Femur (tissue), 1 donor: ENCODE measurements at regions not wholly inside any gene's neighbourhood (a gene's known extent, or its start where the extent isn't known, plus 50 kb on each side); places are given as distances from the start of the nearest gene placed in this dataset.

Experiments used
- DNase-seq: peaks from one replicate; pipeline ENCODE4 v3.0.0-alpha.2; 2017

DNA sequence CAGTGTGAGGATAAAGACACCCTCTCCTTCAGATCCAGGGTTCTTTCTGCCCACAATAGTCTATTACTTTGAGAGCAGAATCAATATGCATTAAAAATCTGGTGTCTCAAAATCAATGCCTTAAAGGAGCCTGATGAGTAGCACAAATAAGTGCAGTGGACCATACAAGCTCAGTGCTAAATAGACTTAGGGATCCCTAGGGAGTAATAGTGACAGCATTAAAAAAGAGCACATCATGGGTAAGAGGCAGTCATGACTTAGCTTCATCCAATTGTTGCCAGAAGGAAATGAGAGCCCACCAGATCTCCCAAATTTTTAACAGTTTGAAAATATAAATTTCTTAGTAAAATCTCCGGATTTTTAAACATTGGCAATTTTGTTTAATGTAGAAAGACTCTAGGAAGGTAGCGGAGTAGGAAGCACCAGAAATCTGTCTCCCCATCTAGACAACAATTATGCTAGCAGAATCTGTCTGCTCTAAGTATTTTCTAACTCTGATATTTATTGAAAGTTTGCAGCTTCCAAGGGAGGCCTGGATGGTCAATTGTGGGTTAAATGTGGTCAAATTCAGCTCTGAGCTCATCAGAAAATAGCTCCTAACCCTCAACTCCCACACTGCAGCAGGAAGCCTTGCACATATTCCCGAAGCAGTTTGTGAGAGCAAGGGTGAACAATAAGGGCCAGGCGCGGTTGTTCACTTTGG is 443.9 kb downstream of the TLE1 start:
- no peak for DNase-seq

GRCh38 chr9:81244631-81245030 is 444.7 kb downstream of the TLE1 start:
- no peak for DNase-seq

- DNase-seq = no peak
Measured at GRCh38 chr9:81242866-81243265, 446.5 kb downstream of the TLE1 start.

DNA sequence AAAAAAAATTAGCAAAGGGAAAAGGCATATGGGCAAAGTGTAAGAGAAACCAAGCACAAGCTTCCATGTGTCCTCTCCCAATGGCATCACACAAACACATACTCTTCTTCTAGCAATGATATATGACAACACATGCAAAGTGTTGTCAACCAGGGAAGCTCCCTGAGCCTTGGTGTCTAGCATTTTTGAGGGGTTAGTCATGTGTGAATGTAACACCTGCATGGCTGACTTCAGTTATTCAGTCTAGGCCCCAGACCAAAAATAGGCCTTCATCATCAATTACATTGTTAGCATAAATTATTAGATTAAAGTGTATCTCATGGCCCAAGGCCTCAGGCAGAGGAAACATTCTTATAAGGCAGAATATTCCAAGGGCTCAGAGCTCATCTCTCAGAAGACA is 450.0 kb downstream of the TLE1 start:
- DNase-seq = no peak

DNA sequence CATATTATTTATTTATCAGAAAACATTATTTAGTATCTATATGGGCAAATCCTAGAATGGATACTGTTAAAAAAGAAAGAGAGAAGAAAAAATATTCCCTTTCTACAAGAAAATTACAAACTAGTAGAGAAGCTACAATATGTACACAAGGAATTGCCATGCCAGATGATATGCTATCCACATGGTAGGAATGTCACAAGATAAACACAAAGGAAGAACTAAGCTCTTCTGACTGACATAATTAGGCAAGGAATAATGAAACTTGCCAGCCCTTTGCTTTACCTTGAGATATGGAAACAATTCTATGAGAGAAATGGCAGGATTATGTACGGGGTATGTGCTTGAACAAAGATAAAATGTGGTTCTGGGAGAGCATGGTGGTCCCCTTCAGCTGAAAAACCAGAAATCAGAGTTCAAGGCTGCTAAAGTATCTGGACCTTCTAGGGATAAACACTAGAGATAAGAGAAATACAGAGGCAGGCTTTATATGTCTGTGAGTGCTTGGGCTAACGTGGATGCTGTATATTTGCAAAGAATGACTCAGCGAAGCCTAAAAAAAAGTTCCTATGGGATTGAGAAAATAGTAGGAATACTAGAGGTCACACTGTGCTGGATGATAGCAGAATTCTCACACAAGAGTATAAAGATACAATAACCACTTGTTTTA is 451.6 kb downstream of the TLE1 start:
- DNase-seq = no peak

- no peak for DNase-seq
Measured at GRCh38 chr9:81234924-81235610, 454.3 kb downstream of the TLE1 start.

GRCh38 chr9:81231011-81231410 is 458.3 kb downstream of the TLE1 start:
- no peak for DNase-seq

- no peak for DNase-seq
Measured at GRCh38 chr9:81227507-81228245, 461.7 kb downstream of the TLE1 start.

GRCh38 chr9:81225596-81225995 is 463.8 kb downstream of the TLE1 start:
- DNase-seq = no peak

- peak; percentile 42 for DNase-seq
Measured at GRCh38 chr9:81224166-81225081, 464.9 kb downstream of the TLE1 start.

DNA sequence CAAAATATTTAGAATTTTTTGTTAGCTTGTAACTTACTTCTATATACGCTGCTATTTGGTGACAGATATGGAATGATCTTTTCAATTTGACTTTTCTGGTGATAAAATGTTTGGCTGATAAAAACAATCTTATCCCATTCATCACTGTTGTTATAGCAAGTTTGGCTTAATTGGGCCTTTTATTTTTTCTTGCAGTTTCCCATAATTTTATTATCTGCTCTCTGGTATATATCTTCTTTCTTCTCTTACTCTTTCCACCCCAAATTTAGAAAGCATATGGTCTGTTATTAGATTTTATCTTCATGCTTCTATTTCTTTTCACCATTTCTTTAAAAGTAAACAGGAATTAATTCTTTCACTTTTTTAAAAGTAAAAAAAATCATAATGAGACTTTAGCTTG is 474.4 kb downstream of the TLE1 start:
- DNase-seq = no peak

- no peak for DNase-seq
Measured at GRCh38 chr9:81213456-81213855, 475.9 kb downstream of the TLE1 start.

- no peak for DNase-seq
Measured at GRCh38 chr9:81211741-81212140, 477.6 kb downstream of the TLE1 start.

GRCh38 chr9:81207651-81208050 is 481.7 kb downstream of the TLE1 start:
- DNase-seq = no peak

GRCh38 chr9:81202292-81202691 is 487.1 kb downstream of the TLE1 start:
- no peak for DNase-seq

DNA sequence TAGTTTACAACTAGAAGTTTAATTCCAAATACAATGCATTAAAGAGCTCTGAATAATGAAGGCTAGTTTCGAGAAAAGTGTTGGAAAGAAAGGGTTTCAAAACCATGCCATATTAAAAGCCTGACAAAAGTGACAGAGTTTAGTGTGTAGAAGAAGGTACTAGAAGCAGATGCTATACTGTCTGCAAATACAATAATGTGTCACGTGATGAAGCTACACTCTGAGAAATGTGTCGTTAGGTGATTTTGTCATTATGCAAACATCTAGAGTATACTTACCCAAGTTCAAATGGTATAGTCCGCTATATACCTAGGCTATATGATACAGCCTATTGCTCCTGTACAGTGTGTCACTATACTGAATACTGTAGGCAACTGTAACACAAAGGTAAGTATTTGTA is 494.1 kb downstream of the TLE1 start:
- no peak for DNase-seq

DNA sequence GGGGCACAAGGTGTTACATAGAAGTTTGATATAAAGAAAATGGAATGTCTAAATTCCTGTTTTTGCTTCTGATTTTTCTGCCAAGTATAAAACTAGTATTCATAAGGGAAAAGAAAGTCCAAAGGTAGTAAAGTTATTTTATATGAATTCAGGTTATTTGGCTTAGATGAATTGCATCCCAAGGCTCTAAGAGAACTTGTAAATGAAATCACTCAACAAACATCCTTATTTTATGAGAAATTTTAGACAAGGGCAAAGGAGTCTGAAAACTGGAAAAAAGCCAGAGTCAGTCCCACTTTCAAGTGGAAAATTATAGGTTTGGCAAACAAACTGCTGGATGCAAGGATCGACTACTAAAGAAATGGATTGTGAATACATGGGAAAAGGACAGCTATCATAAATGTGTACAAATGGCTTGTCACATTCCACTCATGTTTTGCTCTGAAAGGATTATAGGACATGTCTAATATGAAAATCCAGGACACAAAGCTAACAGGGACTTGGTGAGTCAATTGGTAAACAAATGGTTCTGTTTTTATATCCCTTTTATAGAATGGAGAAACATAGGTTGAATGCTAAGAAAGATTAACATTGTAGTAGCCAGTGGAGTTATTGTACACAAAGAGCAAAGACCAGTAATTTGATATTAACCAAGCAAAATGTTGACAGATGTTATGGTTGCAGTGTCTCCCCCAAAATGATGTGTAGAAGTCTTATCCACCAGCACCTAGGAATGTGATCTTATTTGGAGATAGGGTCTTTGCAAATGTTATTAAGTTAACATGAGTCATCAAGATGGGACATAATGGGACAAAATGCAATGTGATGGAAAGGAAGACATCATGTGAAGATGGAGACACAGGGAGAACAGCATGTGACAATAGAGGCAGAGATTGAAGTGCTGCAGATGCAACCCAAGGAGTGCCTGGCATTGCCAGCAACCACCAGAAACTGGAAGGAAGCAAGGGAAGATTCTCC is 495.7 kb downstream of the TLE1 start:
- no peak for DNase-seq

DNA sequence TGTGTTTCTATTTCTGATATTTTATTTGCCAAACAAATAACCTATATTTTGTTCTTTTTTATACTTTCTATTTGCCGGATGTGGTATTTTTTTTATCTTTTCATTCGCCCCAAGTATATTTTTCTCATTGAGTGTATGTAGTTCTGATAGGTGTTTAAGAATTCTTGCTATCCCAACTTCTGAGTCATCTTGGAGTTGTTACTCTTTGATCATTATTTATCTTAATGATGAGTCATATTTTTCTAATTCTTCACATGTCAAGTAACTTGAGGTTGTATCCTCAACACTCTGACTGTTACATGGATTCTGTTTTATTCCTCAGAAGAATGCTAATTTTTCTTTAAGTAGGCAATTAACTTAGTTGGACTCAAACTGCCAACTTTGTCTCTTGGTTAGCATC is 498.1 kb downstream of the TLE1 start:
- no peak for DNase-seq

GRCh38 chr9:81190659-81191058 is 498.7 kb downstream of the TLE1 start:
- DNase-seq = no peak

DNA sequence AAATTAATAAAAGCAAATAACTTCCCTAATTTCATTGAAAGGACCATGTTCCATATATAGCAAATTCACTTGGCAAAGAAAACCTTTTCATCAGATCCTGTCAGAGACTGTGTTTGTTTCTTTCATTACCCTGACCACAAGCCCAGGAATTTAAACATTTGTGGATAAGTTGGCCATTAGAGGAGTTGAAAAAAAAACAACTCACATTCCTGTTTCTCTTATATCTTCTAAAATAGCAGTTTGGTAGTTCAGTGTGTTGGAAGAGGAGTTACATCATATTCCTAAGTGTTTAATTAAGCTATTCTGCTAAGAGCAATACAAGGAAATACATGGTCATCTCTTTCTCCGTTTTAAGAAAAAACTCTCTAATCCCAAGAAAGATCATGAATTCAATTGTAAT is 505.6 kb downstream of the TLE1 start:
- no peak for DNase-seq

DNA sequence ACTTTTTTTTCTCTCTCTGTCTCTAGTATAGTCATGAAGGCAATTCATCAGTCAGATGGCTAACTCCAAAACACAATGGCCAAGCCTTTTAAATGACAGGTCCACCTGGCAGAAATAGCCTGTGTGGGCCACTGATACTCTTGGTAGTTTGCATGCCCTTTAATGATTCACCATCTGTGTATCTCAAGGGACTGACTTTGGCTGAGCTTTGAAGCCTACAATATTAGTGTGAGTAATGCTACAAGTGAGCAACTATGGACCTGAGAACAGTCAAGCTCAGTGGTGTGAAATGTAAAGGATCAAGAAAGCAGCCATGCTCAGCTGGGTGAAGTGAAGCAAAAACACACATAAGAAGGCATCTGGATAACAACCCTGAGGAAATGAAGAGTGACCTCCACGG is 506.9 kb downstream of the TLE1 start:
- DNase-seq = no peak
